ENCODE measurements at regions not wholly inside any gene's neighbourhood (a gene's known extent, or its start where the extent isn't known, plus 50 kb on each side); places are given as distances from the start of the nearest gene placed in this dataset.

GRCh38 chr4:115424852-115425251 lies 311.4 kb upstream of the NDST4 start:
- TF ChIP-seq CTCF (IDR thresholded peaks at IDR 0.05; ENCODE audit: borderline replicate concordance, insufficient read depth, low read depth, low read length): no peak
- no peak overlapping the region for H3K4me3 ChIP-seq (ENCODE audit: low read depth, low read length)

- TF ChIP-seq CTCF (IDR thresholded peaks at IDR 0.05; ENCODE audit: borderline replicate concordance, insufficient read depth, low read depth, low read length): no peak
- no peak overlapping the region for H3K4me3 ChIP-seq (ENCODE audit: low read depth, low read length)
Measured at GRCh38 chr4:115418635-115419396, 305.4 kb upstream of the NDST4 start.

- no peak for TF ChIP-seq CTCF (IDR thresholded peaks at IDR 0.05; ENCODE audit: borderline replicate concordance, insufficient read depth, low read depth, low read length)
Measured at GRCh38 chr4:115396034-115396433, 282.6 kb upstream of the NDST4 start.

GRCh38 chr4:115376866-115377265 lies 263.4 kb upstream of the NDST4 start:
- H3K4me3 ChIP-seq (ENCODE audit: low read depth, low read length): no peak overlapping the region
- TF ChIP-seq CTCF (IDR thresholded peaks at IDR 0.05; ENCODE audit: borderline replicate concordance, insufficient read depth, low read depth, low read length): no peak

More at GRCh38 chr4:115396034-115396433, 282.6 kb upstream of the NDST4 start:
- no peak overlapping the region for H3K4me3 ChIP-seq (ENCODE audit: low read depth, low read length)

GRCh38 chr4:115374621-115375020 lies 261.2 kb upstream of the NDST4 start:
- no peak overlapping the region for H3K4me3 ChIP-seq (ENCODE audit: low read depth, low read length)
- no peak for TF ChIP-seq CTCF (IDR thresholded peaks at IDR 0.05; ENCODE audit: borderline replicate concordance, insufficient read depth, low read depth, low read length)

- TF ChIP-seq CTCF (IDR thresholded peaks at IDR 0.05; ENCODE audit: borderline replicate concordance, insufficient read depth, low read depth, low read length): no peak
- H3K4me3 ChIP-seq (ENCODE audit: low read depth, low read length): no peak overlapping the region
Measured at GRCh38 chr4:115370490-115370889, 257.1 kb upstream of the NDST4 start.

- H3K4me3 ChIP-seq (ENCODE audit: low read depth, low read length): no peak overlapping the region
- no peak for TF ChIP-seq CTCF (IDR thresholded peaks at IDR 0.05; ENCODE audit: borderline replicate concordance, insufficient read depth, low read depth, low read length)
Measured at GRCh38 chr4:115370012-115370411, 256.6 kb upstream of the NDST4 start.

Data from GM12875 (cell line).